NK-92 (cell line): ENCODE measurements at regions not wholly inside any gene's neighbourhood (a gene's known extent, or its start where the extent isn't known, plus 50 kb on each side); places are given as distances from the start of the nearest gene placed in this dataset.

ENCODE experiments used
- DNase-seq: peaks from one replicate; lab custom pipeline; 2025; ENCODE audit not compliant: unreplicated experiment; lab: John Stamatoyannopoulos, UW

DNA sequence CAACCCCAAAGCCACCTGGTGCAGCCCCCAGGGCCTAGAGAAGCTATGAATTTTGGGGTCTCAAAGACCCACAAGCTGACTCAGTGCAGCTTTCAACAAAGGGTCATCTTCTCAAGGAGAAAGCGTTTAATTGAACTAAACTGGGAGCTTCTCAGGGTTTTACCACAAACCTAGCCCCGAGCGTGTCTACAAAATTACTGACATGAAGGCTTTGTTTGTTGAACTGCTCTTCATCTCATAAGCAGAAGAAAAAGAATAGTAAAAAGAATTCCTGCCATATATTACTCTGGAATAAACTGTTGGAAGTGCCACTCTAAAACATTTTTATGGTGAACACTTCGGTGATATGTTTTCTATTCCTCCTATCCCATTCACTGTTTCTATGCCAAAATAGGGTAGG lies 50.8 kb upstream of the INCENP start:
- DNase-seq, result no peak

- DNase-seq, result no peak
These were observed 52.4 kb upstream of the INCENP start for GRCh38 chr11:62071408-62071807.

DNA sequence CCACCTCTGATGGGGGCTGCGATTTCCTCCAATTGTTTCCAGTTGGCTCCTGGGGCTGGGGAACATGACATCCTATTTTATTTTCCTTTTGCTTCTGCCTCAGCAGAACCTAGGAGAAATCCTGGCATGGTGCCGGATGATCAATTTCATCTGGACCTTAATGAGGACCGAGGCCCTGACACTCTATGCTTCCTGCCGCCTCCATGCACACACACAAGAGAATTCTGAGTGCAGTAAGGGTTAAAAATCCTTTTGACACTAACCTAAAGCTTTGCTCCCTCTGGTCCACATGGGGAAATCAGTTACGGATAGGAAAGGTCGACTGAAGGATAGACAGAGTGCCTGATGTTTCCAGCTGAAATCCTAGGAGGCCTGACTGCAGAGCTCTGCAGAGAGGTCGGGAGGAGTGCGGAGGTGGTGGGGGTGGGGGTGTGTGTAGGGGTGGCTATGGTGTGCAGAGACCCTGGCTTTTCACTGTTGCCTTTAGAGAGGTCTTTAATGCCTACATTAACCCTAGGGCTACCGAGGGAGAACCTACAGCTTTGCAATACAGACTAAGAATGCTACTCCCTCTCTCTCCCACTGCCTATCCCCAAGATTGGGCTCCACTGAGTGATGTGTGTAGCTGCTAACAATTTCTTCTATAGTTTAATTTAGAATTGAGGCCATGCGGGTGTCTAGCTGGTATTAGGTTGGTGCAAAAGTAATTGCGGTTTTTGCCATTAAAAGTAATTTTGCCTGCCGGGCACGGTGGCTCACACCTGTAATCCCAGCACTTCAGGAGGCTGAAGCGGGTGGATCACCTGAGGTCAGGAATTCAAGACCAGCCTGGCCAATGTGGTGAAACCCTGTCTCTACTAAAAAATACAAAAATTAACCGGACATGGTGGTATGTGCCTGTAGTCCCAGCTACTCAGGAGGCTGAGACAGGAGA lies 53.6 kb upstream of the INCENP start:
- no peak for DNase-seq

GRCh38 chr11:62069374-62069773 lies 54.4 kb upstream of the INCENP start:
- no peak for DNase-seq

GRCh38 chr11:62068730-62069129 lies 55.1 kb upstream of the INCENP start:
- no peak for DNase-seq

DNA sequence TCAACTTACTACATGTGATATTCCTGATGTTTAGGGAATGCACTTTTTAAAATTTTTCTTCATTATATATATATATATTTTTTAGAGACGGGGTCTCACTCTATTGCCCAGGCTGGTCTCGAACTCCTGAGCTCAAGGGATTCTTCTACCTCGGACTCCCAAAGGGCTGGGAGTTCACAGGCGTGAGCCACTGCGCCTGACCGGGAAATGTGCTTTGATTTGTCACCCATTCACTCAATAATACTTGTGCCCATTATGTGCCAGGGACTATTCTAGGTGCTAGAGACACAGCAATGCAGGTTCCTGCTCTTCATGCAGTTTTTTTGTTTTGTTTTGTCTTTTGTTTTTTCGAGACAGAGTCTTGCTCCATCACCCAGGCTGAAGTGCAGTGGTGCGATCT lies 56.1 kb upstream of the INCENP start:
- DNase-seq, result no peak

- DNase-seq, result no peak
These were observed 59.6 kb upstream of the INCENP start for GRCh38 chr11:62064221-62064620.

DNA sequence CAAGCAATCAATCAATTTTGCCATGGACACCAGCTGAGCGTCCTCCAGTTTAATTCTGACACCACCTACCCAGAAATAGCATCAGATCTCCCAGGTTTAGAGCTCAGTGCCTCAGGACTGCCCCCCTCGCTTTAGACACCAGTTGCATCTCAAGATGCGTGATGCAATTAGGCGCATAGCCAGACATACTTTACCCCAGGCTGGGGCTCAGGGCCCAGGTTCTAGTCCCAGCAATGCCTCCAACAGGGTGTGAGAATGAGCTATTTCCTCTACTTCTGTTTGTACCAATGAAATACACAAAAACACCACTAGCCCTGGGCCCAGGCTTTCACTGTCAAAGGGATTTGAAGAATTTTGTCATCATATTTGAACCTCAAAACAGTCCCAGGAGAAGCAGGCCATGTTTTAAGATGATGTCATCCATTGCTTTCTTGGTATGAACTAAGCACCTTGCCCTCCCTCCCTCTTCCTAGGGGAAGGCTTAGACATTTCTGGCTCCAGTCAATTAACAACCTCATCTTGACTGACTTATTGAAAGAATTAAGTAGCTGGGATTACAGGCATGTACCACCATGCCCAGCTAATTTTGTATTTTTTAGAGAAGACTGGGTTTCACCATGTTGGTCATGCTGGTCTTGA lies 61.5 kb upstream of the INCENP start:
- no peak for DNase-seq

- DNase-seq, result no peak
These were observed 62.2 kb upstream of the INCENP start for GRCh38 chr11:62061356-62062222.

DNA sequence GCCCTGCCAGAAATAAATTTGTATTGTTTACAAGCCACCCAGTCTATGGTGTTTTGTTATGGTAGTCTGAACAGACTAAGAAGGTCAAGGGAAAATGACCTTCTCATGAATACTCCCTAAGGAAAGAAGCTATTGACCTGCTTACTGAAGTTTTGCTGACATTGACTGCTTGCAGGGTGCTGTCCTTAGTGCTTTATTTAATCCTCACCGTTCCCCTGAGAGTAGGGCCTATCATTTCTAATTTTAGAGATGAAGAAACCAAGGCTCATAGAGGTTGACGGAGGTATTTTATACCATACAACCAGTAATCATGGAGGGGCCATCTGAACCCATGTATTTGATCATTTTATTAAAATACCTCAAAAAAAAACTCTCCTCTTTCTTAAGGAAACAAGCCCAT lies 66.7 kb upstream of the INCENP start:
- no peak for DNase-seq

GRCh38 chr11:62055970-62056369 lies 67.8 kb upstream of the INCENP start:
- no peak for DNase-seq

GRCh38 chr11:62054484-62055121 lies 69.2 kb upstream of the INCENP start:
- DNase-seq, result no peak

DNA sequence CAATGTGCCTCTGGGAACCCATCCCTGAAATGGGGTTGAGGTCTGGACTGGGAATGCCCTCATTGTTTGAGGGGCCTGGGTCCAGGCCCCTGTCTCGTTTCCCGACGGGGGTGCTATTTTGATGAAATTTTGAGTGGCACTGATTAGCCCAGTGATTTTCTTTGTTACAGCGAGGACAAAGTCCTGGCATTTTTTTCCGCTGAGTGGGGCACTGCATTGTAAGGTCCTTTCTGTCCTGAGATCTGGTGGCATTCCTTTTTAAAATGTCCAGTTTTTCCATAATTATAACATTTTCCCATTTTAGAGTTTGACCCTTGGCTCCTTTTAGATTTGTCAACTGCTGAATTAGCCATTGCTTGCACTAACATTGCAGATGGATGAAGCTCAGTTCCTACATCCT lies 69.7 kb upstream of the INCENP start:
- no peak for DNase-seq

DNA sequence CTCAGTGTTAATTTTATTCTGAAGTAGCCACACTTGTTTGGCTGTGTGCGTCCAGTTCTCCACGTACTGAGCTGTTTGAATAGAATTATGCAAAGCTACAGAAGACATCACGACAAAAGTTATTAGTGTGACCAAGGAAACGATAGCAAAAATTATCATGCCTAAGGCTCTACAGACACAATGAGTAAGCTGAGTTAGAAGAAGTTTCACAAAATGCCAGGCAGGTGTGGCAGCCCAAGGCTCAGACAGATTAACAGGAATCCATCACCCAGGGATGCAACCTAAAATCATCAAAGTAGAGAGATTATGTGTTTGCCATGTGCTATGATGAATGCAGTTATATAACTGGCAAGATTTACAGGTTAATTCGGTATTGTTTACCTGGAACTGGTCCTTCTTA lies 73.1 kb upstream of the INCENP start:
- DNase-seq, result no peak

- no peak for DNase-seq
These were observed 75.7 kb upstream of the INCENP start for GRCh38 chr11:62048100-62048499.

DNA sequence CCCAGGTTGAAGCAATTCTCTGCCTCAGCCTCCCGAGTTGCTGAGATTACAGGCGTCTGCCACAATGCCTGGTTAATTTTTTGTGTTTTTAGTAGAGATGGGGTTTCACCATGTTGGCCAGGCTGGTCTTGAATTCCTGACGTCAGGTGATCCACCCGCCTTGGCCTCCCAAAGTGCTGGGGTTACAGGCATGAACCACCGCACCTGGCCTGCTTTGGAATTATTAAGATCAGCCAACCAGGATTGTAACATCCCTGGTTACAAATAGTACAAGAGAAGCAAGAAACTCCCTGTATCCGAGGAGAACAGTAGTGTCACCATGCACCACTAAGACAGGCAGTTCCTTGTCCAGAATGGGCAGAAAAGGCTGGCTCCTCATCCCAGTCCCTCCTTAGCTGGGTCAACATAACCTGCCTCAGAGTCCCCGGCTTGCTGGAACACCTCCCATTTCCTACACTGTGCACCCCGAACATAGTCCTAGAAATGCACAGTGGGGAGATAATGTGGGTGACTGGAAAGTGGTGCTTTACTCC lies 77.2 kb upstream of the INCENP start:
- no peak for DNase-seq

DNA sequence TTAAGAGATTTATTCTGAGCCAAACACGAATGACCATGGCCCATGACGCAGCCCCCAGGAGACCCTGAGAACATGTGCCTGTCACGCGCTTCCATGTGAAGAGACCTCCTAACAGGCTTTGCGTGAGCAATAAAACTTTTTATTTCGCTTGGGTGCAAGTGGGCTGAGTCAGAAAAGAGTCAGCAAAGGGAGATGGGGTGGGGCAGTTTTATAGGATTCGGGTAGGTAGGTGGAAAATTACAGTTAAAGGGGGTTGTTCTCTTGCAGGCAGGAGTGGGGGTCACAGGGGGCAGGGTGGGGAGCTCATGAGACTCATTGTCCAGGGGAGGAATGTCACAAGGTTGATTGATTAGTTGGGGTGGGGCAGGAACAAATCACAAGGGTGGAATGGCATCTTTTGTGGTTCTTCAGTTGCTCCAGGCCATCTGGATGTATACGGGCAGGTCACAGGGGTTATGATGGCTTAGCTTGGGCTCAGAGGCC lies 77.2 kb upstream of the FTH1 start:
- DNase-seq, result no peak

- no peak for DNase-seq
These were observed 67.9 kb upstream of the FTH1 start for GRCh38 chr11:62035293-62035692.

DNA sequence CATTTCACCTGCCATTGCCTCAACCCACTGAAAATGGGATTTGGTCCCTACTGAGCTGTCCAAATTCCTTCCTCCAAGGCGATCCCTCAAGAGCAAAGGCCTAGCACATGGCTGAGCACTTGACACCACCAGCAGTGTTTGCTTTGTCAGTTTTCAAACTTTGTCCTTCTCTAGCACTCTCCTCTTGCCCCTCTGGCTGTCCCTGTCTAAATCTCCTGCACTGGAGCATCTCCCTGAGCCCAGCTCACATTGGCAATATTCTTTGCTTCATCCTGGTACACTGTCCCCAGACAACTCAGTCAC lies 66.6 kb upstream of the FTH1 start:
- DNase-seq, result no peak

GRCh38 chr11:62033191-62034035 lies 66.0 kb upstream of the FTH1 start:
- no peak for DNase-seq
